HG02885 (cell line): ENCODE measurements at regions not wholly inside any gene's neighbourhood (a gene's known extent, or its start where the extent isn't known, plus 50 kb on each side); places are given as distances from the start of the nearest gene placed in this dataset.
"Not testable (repeated sequence)": the region's sequence is repeated elsewhere in the genome, so short reads cannot be mapped to it uniquely, and the experiment has no call there.

ENCODE experiments used
- ATAC-seq: cut with Tn5 transposase; IDR thresholded peaks from one replicate; pipeline ENCODE4 v1.9.1; 2021; ENCODE audit warnings: mild to moderate bottlenecking; ENCODE audit not compliant: unreplicated experiment, poor library complexity

- ATAC-seq: no peak
Observed at GRCh38 chr4:175033162-175033561, 115.0 kb downstream of the ADAM29 start.

- ATAC-seq: no peak
Observed at GRCh38 chr4:175034007-175034406, 115.8 kb downstream of the ADAM29 start.

- no peak for ATAC-seq
Observed at GRCh38 chr4:175034986-175035705, 117.0 kb downstream of the ADAM29 start.

- peak; percentile 90 for ATAC-seq
Observed at GRCh38 chr4:175035905-175036304, 117.7 kb downstream of the ADAM29 start.

DNA sequence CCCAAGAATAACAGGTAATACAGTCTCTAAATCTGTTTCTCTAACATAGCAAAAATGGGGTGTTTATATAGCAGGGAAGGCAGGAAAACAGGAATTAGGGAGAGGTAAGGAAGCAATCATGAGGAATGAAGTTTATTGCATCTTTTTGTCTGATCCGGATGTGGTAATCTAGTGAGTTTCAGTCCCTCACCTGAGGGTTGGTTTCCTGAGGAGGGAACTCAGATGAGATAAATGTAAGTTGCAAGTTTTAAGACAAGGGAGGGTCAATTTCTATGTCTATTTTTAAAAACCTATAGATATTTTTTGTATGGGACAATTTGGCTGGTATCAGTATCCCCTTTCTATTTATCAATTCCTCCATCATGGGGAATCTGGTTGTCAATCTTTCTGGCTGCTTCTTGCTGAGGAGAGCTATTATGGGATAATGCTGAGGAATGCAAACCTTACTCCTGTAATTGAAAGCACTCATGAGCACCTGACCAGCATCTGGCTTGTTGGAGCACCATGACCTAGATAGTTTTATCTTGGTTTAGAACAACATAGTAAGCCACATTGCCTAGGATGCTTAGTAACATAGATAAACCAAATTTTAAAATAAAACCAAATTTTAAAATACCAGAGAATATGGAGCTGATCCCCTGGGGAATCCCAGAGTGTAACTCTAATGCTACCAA, 130.1 kb downstream of the ADAM29 start:
- no peak for ATAC-seq

DNA sequence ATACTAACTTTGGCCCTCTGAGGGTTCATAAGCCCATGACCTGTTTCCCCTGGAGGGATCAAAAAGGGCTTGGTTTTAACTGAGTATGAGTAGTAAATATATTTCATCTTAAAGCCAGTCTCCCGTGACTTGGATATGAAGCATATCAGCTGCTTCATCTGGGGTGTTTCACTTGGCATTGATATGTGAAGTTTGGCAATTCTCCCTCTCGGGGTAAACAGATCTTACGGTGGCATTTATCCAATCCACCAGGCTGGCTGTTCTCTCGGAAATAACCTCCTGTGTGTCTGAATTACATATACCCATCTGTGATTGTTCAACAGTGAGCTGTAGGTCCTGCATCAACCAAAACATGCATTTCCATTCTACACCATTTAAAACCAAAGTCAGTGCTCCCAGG, 130.7 kb downstream of the ADAM29 start:
- no peak for ATAC-seq

DNA sequence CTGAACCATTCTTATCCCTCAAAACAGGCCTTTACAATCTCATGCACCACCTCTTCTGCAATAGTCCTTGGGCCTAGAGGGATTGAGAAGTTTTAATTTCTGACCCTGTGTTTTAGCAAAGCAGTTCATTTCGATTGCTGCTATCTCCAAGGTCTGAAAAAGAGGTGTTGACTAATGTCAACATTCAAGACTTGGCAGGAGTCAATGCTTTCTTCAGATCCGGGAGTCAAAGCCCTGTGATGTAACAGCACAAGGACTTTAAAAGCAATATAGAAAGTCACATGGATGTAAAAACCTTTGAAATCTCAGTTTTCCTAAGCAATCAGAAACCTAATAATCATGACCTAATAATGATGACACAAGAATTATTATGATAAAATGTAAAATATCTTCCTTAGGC, 133.8 kb downstream of the ADAM29 start:
- no peak for ATAC-seq

GRCh38 chr4:175054980-175055379, 136.8 kb downstream of the ADAM29 start:
- peak; percentile 50 for ATAC-seq

GRCh38 chr4:175062183-175062592, 144.0 kb downstream of the ADAM29 start:
- ATAC-seq: no peak

GRCh38 chr4:175065228-175065627, 147.1 kb downstream of the ADAM29 start:
- ATAC-seq: no peak

DNA sequence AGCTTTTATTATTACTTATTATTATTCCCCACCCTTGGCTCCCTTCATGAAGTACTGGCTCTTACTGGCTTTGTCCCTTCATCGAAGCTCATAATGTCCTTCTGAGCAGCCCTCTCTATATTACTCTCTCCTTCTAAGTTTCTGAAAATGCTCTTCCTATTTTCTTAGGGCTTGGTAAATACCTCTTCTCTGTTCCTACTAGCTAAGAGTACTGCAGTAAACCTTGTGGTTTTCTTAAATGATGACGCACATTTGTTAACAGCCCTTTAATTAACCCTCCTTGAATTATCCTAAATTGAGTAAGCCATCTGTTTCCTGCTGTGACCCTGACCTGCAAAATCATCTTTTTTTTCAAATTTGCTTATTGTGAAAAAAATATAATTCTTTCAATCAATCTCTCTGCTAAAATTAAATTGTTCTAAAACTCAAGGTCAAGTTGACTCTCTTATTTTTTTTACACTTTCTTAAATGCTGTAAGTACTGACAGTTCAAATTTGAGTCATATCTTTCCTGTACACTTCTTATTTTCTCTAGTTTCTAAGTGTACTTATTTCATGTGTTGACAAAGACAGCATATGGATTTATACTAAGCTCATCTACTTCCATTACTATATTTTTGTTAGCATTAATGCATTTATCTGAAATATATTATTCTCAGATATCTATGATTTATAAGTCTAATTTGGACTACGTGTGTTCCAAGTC, 148.9 kb downstream of the ADAM29 start:
- ATAC-seq: peak; percentile 79

GRCh38 chr4:175068266-175068665, 150.1 kb downstream of the ADAM29 start:
- ATAC-seq: no peak

DNA sequence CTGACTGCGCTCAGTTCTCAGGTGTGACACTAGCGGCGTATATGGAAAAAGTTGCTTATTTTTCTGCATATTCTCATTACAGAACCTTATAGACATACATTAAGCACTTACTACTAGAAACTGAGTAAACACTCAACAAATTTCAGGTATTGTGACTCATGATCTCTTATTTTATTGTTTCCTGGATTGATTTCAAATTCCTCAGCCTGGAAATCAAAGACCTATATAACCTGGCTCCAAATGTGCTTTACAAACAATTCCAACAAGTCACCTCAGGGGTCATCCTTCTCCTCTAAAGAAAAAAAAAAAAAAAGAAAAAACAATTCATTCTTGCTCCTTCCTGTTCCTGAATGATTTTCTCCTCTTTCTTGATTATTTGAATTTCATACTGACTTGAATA, 152.3 kb downstream of the ADAM29 start:
- no peak for ATAC-seq

GRCh38 chr4:175071123-175071522, 153.0 kb downstream of the ADAM29 start:
- ATAC-seq: no peak

DNA sequence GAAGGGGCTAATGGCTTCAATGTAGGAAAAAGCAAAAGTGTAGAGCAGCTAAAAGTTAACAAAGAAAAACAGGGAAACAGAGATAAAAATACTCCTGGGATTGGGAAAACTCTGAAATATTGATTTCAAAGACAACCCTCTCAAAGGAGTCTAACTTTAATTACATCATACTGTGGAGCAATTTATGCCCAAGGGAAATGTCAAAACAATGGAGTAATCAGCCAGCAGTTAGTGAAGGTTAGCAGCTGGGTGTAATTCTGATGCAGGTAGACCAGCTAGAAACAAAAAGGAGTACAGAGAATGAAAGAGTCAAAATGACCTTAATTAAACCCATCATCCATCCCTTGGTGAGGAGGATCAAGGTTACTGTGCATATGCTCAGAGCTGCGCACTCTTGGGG, 169.0 kb downstream of the ADAM29 start:
- ATAC-seq: no peak

DNA sequence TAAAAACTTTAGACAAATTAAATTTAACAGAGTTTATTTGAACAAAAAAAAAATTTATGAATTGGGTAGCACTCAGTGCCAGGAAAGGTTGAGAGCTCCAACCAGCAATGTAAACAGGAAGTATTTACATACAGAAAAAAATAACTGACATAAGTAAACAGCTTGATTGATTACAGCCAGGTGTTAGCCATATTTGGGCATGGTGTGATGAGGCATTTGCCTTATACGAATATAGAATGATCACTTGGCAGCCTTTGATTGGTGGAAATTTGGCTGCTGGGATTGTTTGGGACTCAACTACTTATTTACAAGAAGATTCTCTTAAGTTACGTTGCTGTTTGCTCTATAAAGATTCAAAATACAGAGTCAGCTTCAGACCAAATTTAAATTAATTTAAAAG, 172.0 kb downstream of the ADAM29 start:
- no peak for ATAC-seq

- no peak for ATAC-seq
Observed at GRCh38 chr4:175091649-175092048, 173.5 kb downstream of the ADAM29 start.

GRCh38 chr4:175092114-175092513, 174.0 kb downstream of the ADAM29 start:
- no peak for ATAC-seq

DNA sequence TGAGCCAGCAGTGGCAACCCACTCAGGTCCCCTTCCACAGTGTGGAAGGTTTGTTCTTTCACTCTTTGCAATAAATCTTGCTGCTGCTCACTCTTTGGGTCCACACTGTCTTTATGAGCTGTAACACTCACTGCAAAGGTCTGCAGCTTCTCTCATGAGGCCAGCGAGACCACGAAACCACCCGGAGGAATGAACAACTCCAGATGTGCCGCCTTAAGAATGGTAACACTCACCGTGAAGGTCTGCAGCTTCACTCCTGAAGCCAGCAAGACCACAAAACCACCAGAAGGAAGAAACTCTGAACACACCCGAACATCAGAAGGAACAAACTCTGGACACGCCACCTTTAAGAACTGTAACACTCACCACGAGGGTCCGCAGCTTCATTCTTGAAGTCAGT, 174.9 kb downstream of the ADAM29 start:
- not testable (repeated sequence) for ATAC-seq

DNA sequence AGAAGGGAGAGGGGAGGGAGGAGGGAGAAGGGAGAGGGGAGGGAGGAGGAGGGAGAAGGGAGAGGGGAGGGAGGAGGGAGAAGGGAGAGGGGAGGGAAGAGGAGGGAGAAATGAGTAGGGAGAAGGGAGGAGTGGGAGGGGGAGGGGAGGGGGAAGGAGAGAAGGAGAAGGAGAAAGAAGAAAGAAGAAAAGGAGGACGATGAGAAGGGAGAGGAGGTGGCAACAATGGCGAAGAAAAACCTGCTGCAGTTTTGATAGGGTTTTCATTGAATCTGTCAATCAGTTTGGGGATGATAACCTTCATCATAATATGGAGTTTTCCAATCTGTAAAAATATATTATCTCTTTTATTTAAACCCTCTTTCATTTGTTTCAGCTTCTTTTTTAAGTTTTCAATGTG, 185.2 kb downstream of the ADAM29 start:
- no peak for ATAC-seq

GRCh38 chr4:175106301-175106700, 188.1 kb downstream of the ADAM29 start:
- ATAC-seq: no peak
